GM06990 (cell line): ENCODE measurements at regions not wholly inside any gene's neighbourhood (a gene's known extent, or its start where the extent isn't known, plus 50 kb on each side); places are given as distances from the start of the nearest gene placed in this dataset.
"Not testable (repeated sequence)": the region's sequence is repeated elsewhere in the genome, so short reads cannot be mapped to it uniquely, and the experiment has no call there.

Experiments
- DNase-seq: peaks from one replicate; pipeline ENCODE4 v3.0.0-alpha.2; 2011; ENCODE audit not compliant: insufficient read length; ENCODE audit errors: extremely low read depth
- H3K27me3 ChIP-seq: replicated peaks from 2 replicates; pipeline ENCODE4 v1.6.0; 2011; ENCODE audit warnings: low read length; ENCODE audit not compliant: control insufficient read depth, insufficient read depth
- H3K36me3 ChIP-seq: 2 replicates; pipeline ENCODE4 v1.5.1; 2011; ENCODE audit warnings: low read length; ENCODE audit not compliant: control insufficient read depth, insufficient read depth
- H3K4me3 ChIP-seq: replicated peaks from 2 replicates; pipeline ENCODE4 v1.5.1; 2011; ENCODE audit warnings: low read depth, mild to moderate bottlenecking, control low read depth, low read length
- CTCF ChIP-seq: IDR thresholded peaks from 2 replicates; pipeline ENCODE4 v1.5.1; 2011; ENCODE audit warnings: low read length, control low read depth, mild to moderate bottlenecking, inconsistent platforms; ENCODE audit not compliant: insufficient read depth, poor library complexity, severe bottlenecking

DNA sequence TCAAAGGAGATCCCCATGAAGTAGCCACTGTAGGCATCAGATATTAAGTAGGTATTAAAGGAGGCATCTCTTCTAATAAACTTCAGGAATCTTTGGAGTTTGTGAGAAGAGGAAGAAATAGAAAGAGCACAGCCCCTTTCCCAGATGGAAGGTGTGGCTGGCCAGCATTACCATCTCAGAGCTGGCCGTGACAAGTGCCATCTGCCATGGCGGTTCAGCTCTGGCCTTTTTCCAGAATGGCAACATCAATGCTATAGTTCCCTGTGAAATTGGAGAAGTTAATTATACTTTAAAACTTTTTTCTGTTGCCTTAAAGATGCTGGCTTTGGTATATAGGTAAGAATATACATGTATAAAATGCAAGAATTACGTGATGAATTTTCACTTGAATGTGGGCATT is 51.9 kb upstream of the MCUR1 start:
- Histone ChIP-seq H3K36me3 (no peaks in the 10 kb centered on the region), H3K27me3 (no peaks in the 10 kb centered on the region), H3K4me3 (no peak overlapping the region)
- DNase-seq = no peak
- TF ChIP-seq CTCF = no peak

DNA sequence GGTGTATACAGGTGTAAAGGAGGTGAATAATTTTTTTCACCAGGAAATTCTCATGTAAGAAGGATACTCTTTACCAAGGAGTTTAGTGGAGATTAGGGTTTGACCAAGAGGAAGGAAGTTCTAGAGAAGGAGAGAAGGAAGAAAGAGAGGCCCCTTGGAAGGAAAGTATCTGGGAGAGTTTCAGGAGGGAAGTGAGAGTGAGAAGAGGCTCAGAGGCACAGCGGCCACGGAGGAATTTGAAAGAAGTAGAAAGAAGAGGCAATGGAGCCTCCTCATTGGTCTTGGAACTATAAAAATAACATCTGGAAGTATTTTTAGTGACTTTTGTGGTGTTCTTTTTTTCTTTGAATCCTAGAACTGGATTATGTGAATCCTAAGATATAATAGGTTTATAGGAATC is 50.8 kb upstream of the MCUR1 start:
- DNase-seq = no peak
- Histone ChIP-seq H3K27me3 (no peaks in the 10 kb centered on the region), H3K4me3 (no peak overlapping the region), H3K36me3 (no peaks in the 10 kb centered on the region)
- no peak for TF ChIP-seq CTCF

DNA sequence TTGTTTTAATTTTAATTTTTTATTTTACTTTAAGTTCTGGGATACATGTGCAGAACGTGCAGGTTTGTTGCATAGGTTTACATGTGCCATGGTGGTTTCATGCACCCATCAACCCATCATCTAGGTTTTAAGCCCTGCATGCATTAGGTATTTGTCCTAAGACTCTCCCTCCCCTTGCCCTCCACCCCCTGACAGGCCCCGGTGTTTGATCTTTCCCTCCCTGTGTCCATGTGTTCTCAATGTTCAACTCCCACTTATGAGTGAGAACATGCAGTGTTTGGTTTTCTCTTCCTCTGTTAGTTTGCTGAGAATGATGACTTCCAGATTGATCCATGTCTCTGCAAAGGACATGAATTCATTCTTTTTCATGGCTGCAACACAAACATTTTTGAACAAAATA is 50.3 kb upstream of the MCUR1 start:
- H3K4me3 ChIP-seq, H3K36me3 ChIP-seq, H3K27me3 ChIP-seq, DNase-seq: not testable (repeated sequence)
